HepG2 (cell line): ENCODE measurements at regions not wholly inside any gene's neighbourhood (a gene's known extent, or its start where the extent isn't known, plus 50 kb on each side); places are given as distances from the start of the nearest gene placed in this dataset.

Experiments used
- ATAC-seq: fragments of 200-7000 bp; cut with Tn5 transposase; 3 replicates; pipeline ENCODE4 v1.9.1; 2020; ENCODE audit warnings: mild to moderate bottlenecking, moderate library complexity
- BruUV-seq: library from RNA; stranded (reverse); fragments of 400-500 nt; replicated peaks from 2 replicates; lab custom pipeline; 2021; lab: Mats Ljungman, UMichigan
- CTCF ChIA-PET: fragments of 300-600 bp; formaldehyde crosslinking; extraction: SDS; loops from one replicate; lab custom pipeline; 2021; ENCODE audit warnings: low total read pairs, inconsistent platforms, low intra/inter-chr PET ratio; lab: Yijun Ruan, JAX
- POLR2A ChIA-PET: fragments of 350-600 bp; sonication (Branson Sonifier 250); formaldehyde crosslinking; loops from one replicate; lab custom pipeline; 2020; ENCODE audit warnings: antibody characterized with exemption, inconsistent platforms; lab: Yijun Ruan, JAX
- DNase-seq: peaks from one replicate; pipeline ENCODE4 v3.0.0-alpha.2; 2015; ENCODE audit warnings: low spot score
- FAIRE-seq: peaks from 3 replicates; lab custom pipeline; 2011; peaks lifted over from hg19 to GRCh38; lab: Jason Lieb, UNC
- H2AFZ ChIP-seq: one replicate; pipeline ENCODE4 v1.6.1; 2011; ENCODE audit warnings: low read length, inconsistent platforms
- H3K27ac ChIP-seq: fragments of 300-600 bp; 3 replicates; pipeline ENCODE4 v1.8.0; 2011; ENCODE audit warnings: mixed run types, mild to moderate bottlenecking, mixed read lengths, low read length, inconsistent platforms; ENCODE audit not compliant: insufficient read depth; ENCODE audit errors: extremely low read length
- H3K27me3 ChIP-seq, 2 experiments: fragments of 200-600 bp in 1 of 2; 2 replicates in 1 of 2; 3 replicates in 1 of 2; pipeline versions ENCODE4 v1.6.0 to v1.8.0; 2011; ENCODE audit warnings: low read length in 2 of 2, mild to moderate bottlenecking in 2 of 2, moderate library complexity in 2 of 2, inconsistent platforms in 1 of 2; ENCODE audit not compliant: insufficient read depth in 2 of 2, control insufficient read depth in 1 of 2
- H3K36me3 ChIP-seq, 2 experiments: fragments of 200-600 bp in 1 of 2; replicated peaks in 1 of 2; 2 replicates in 1 of 2; 3 replicates in 1 of 2; pipeline versions ENCODE4 v1.5.1 to v1.8.0; 2011; ENCODE audit warnings: low read length in 2 of 2, inconsistent platforms in 1 of 2; ENCODE audit not compliant: insufficient read depth in 2 of 2, control insufficient read depth in 1 of 2
- H3K4me1 ChIP-seq: 2 replicates; pipeline ENCODE4 v1.5.1; 2012; ENCODE audit warnings: low read length, inconsistent platforms; ENCODE audit not compliant: insufficient read depth
- H3K4me2 ChIP-seq: 2 replicates; pipeline ENCODE4 v1.6.0; 2011; ENCODE audit warnings: low read depth, low read length, inconsistent platforms
- H3K4me3 ChIP-seq, 3 experiments: fragments of 200-600 bp in 1 of 3; sonication (generic), shearing (Covaris generic) in 1 of 3; replicated peaks in 1 of 3; 2 replicates each; pipeline ENCODE4 v1.5.1; 2011 to 2016; ENCODE audit warnings: low read length in 3 of 3, inconsistent platforms in 2 of 3, low read depth in 2 of 3, mild to moderate bottlenecking in 2 of 3, control low read depth in 1 of 3, mixed read lengths in 1 of 3; ENCODE audit not compliant: insufficient read depth in 1 of 3
- H3K79me2 ChIP-seq: one replicate; pipeline ENCODE4 v1.6.1; 2011; ENCODE audit warnings: low read length, inconsistent platforms; ENCODE audit not compliant: insufficient read depth
- H3K9ac ChIP-seq: 2 replicates; pipeline ENCODE4 v1.6.0; 2011; ENCODE audit warnings: mild to moderate bottlenecking, low read depth, low read length, inconsistent platforms; ENCODE audit not compliant: insufficient read depth
- H3K9me3 ChIP-seq: 2 replicates; pipeline ENCODE4 v1.5.1; 2012; ENCODE audit warnings: mild to moderate bottlenecking, low read length
- H4K20me1 ChIP-seq: 2 replicates; pipeline ENCODE4 v1.6.0; 2011; ENCODE audit warnings: inconsistent platforms, mild to moderate bottlenecking, low read length, moderate library complexity; ENCODE audit not compliant: insufficient read depth
- DMTF1 ChIP-seq: sonication (generic); formaldehyde crosslinking; IDR thresholded peaks from 2 replicates; pipeline ENCODE4 v1.4.0; 2020; ENCODE audit warnings: mild to moderate bottlenecking, missing genetic modification reagents
- FOSL2 ChIP-seq: sonication (generic); formaldehyde crosslinking; IDR thresholded peaks from 2 replicates; pipeline ENCODE4 v1.4.0; 2020; ENCODE audit warnings: missing genetic modification reagents
- GATAD1 ChIP-seq: IDR thresholded peaks from 2 replicates; pipeline ENCODE4 v1.6.1; 2016; ENCODE audit warnings: missing genetic modification reagents, missing compliant biosample characterization
- KMT2B ChIP-seq: IDR thresholded peaks from 2 replicates; pipeline ENCODE4 v1.6.1; 2016; ENCODE audit warnings: missing genetic modification reagents, missing compliant biosample characterization
- NCOR1 ChIP-seq: fragments of 200-600 bp; sonication (generic); IDR thresholded peaks from 2 replicates; pipeline ENCODE4 v1.7.0; 2017; ENCODE audit warnings: antibody characterized with exemption, low read length, borderline replicate concordance
- PATZ1 ChIP-seq: sonication (generic); formaldehyde crosslinking; IDR thresholded peaks from 2 replicates; pipeline ENCODE4 v1.4.0; 2020; ENCODE audit warnings: missing genetic modification reagents
- POLR2A ChIP-seq, 2 experiments: IDR thresholded peaks; 2 replicates each; pipeline ENCODE4 v1.6.1; 2011; ENCODE audit warnings: low read depth in 2 of 2, low read length in 2 of 2, mild to moderate bottlenecking in 1 of 2, moderate library complexity in 1 of 2; ENCODE audit not compliant: insufficient read depth in 1 of 2
- TGIF2 ChIP-seq: IDR thresholded peaks from 2 replicates; pipeline ENCODE4 v1.6.1; 2016; ENCODE audit warnings: control low read depth, missing compliant biosample characterization
- ZFP36L2 ChIP-seq: sonication (generic); formaldehyde crosslinking; IDR thresholded peaks from 2 replicates; pipeline ENCODE4 v1.4.0; 2020; ENCODE audit warnings: missing genetic modification reagents
- ZMYM3 ChIP-seq: sonication (generic); formaldehyde crosslinking; IDR thresholded peaks from 2 replicates; pipeline ENCODE4 v1.5.1; 2020; ENCODE audit warnings: mild to moderate bottlenecking, missing genetic modification reagents
- ZNF205 ChIP-seq: IDR thresholded peaks from 2 replicates; pipeline ENCODE4 v1.6.1; 2018; ENCODE audit warnings: missing biosample characterization, missing genetic modification reagents
- ZSCAN9 ChIP-seq: IDR thresholded peaks from 2 replicates; pipeline ENCODE4 v1.6.1; 2016; ENCODE audit warnings: borderline replicate concordance
- WGBS: methylation state at CpG from one replicate; pipeline ENCODE4 v1.1.6; 2017; ENCODE audit warnings: low lambda C conversion rate; 5-methylcytosine and 5-hydroxymethylcytosine counted together
- in situ Hi-C: cut with HindIII; loops from 2 replicates; pipeline ENCODE4 v1.10.0; 2017; ENCODE audit warnings: low pct_unique_long_range_greater_than_20kb; ENCODE audit not compliant: extremely low pct_ligation_motif_present
- intact Hi-C: fragments of 100-400 bp; cut with micrococcal nuclease; formaldehyde crosslinking; loops from one replicate; pipeline ENCODE4 v1.10.0; 2022; ENCODE audit not compliant: unreplicated experiment

GRCh38 chr13:111572956-111573761 lies 252.7 kb downstream of the TEX29 start:
- in situ Hi-C loops (no loop called here), intact Hi-C loops (no loop called here)
- no peak for FAIRE-seq
- H3K4me2 ChIP-seq = no peak overlapping the region
- H3K79me2 ChIP-seq = no peaks in the 10 kb centered on the region
- no peaks in the 10 kb centered on the region for H3K36me3 ChIP-seq
- no peak overlapping the region for H3K9ac ChIP-seq
- no peaks in the 10 kb centered on the region for H3K4me1 ChIP-seq
- WGBS = 62% methylated on average over 19 of the region's 27 CpGs
- no TSS peak for BruUV-seq
- no peaks in the 10 kb centered on the region for H4K20me1 ChIP-seq
- H3K27ac ChIP-seq = no peak overlapping the region
- ChIA-PET POLR2A (no interaction called here), CTCF (no interaction called here)
- H3K9me3 ChIP-seq = peaks cover 45% of the 10 kb centered on the region
- H2AFZ ChIP-seq = no peak overlapping the region
- ATAC-seq = no peak
- no peak for DNase-seq
- H3K4me3 ChIP-seq = no peak overlapping the region
- TF ChIP-seq GATAD1 (CRISPR knock-in tag) = no peak
- TF ChIP-seq TGIF2 (CRISPR knock-in tag) = no peak
- TF ChIP-seq FOSL2 (CRISPR knock-in tag) = no peak
- no peak for TF ChIP-seq NCOR1
- no peak for TF ChIP-seq ZFP36L2
- no peak for TF ChIP-seq DMTF1 (CRISPR knock-in tag)
- TF ChIP-seq POLR2A (IDR thresholded peaks at IDR 0.05; ENCODE audit: insufficient read depth in 1 of 2, low read depth in 2 of 2, low read length in 2 of 2) = no peak
- TF ChIP-seq PATZ1 = no peak
- TF ChIP-seq ZNF205 (CRISPR knock-in tag) = no peak
- no peak for TF ChIP-seq KMT2B (CRISPR knock-in tag)
- TF ChIP-seq ZMYM3 (CRISPR knock-in tag) = no peak
- no peak for TF ChIP-seq ZSCAN9 (CRISPR knock-in tag)
- TF ChIP-seq, all 625 proteins: peak for 0
- H3K27me3 ChIP-seq = peaks cover 0 to 5% of the 10 kb centered on the region in 2 experiments; a peak in 1 of 5 replicates
